Retinal pigment epithelial cell (primary cell): ENCODE measurements at regions not wholly inside any gene's neighbourhood (a gene's known extent, or its start where the extent isn't known, plus 50 kb on each side); places are given as distances from the start of the nearest gene placed in this dataset.

Experiments
- DNase-seq: peaks from one replicate; pipeline ENCODE4 v3.0.0-alpha.2; 2010; ENCODE audit warnings: low read depth
- H3K4me3 ChIP-seq: 2 replicates; pipeline ENCODE4 v1.5.1; 2011; ENCODE audit warnings: mild to moderate bottlenecking, low read length, control low read depth, moderate library complexity
- CTCF ChIP-seq: conservative IDR thresholded peaks from 2 replicates; pipeline ENCODE4 v1.5.1; 2011; ENCODE audit warnings: low read depth, low read length, control low read depth, inconsistent platforms

GRCh38 chr9:22265038-22265437, 181.6 kb upstream of the DMRTA1 start:
- no peak for DNase-seq
- no peak for TF ChIP-seq CTCF
- H3K4me3 ChIP-seq, result no peak overlapping the region

- no peak for DNase-seq
- TF ChIP-seq CTCF, result no peak
- no peak overlapping the region for H3K4me3 ChIP-seq
These were observed 181.1 kb upstream of the DMRTA1 start for GRCh38 chr9:22265534-22265933.

GRCh38 chr9:22274477-22274876, 172.1 kb upstream of the DMRTA1 start:
- TF ChIP-seq CTCF, result no peak
- no peak overlapping the region for H3K4me3 ChIP-seq
- no peak for DNase-seq

- DNase-seq, result peak; percentile 28
- TF ChIP-seq CTCF, result no peak
- no peak overlapping the region for H3K4me3 ChIP-seq
These were observed 168.2 kb upstream of the DMRTA1 start for GRCh38 chr9:22278426-22278825.

- TF ChIP-seq CTCF, result no peak
- no peak overlapping the region for H3K4me3 ChIP-seq
- no peak for DNase-seq
These were observed 167.0 kb upstream of the DMRTA1 start for GRCh38 chr9:22279636-22280035.

- DNase-seq, result no peak
- no peak for TF ChIP-seq CTCF
- no peak overlapping the region for H3K4me3 ChIP-seq
These were observed 161.6 kb upstream of the DMRTA1 start for GRCh38 chr9:22285066-22285465.

GRCh38 chr9:22286661-22287060, 160.0 kb upstream of the DMRTA1 start:
- TF ChIP-seq CTCF, result no peak
- DNase-seq, result no peak
- H3K4me3 ChIP-seq, result no peak overlapping the region
